Right lung (tissue), 2 donors: ENCODE measurements at regions not wholly inside any gene's neighbourhood (a gene's known extent, or its start where the extent isn't known, plus 50 kb on each side); places are given as distances from the start of the nearest gene placed in this dataset.

Source experiments
- DNase-seq, 2 donors: peaks; one replicate each; pipeline ENCODE4 v3.0.0-alpha.2; 2013

GRCh38 chr4:63505714-63506460 lies 903.4 kb downstream of the TECRL start:
- no peak for DNase-seq

DNA sequence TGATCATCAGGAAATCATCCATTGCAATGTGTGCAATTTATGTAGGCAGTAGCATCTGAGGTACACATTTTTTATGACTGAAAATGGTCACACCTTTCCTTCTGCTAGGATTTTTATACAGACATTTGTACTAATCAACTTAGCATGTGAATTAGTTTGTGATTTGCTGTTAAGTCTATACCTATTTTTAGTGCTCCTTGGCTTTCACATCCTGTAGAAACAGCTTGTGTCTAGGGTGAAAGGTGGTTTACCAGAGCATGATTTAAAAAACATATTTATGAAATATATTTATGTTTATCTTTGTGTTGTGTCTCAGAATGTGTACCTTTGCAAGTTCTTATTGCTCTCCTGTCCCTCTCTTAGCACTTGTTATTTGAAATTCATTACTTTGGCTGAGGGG lies 916.0 kb downstream of the TECRL start:
- DNase-seq, result no peak

- no peak for DNase-seq
These were observed 916.7 kb downstream of the TECRL start for GRCh38 chr4:63492515-63492914.

DNA sequence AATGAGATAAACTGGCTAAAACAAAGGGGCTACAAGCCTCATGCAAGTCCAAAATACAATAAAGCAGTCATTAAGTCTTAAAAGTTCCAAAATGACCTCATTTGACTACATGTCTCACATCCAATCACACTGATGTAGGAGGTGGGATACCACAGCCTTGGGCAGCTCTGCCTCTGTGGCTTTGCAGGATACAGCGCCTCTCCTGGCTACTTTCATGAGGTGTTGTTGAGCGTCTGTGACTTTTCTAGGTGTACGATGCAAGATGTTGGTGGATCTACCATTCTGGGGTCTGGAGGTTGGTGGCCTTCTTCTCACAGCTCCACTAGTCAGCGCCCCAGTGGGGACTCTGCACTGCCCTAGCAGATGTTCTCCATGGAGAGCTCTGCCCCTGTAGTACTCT lies 944.9 kb downstream of the TECRL start:
- no peak for DNase-seq

GRCh38 chr4:63460075-63460474 lies 949.2 kb downstream of the TECRL start:
- DNase-seq, result no peak

DNA sequence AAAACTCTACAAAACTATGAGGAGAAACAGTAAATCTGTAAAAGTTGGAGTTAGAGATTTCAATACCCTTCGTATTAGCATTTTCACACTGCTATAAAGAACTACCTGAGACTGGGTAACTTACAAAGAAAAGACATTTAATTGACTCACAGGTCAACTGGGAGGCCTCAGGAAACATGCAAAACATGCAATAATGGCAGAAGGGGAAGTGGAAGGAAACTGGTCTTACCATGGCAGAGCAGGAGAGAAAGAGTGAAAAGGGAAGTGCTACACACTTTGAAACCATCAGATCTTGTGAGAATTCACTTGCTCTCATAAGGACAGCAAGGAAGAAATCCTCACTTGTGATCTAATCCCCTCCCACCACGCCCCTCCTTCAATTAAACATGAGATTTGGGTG lies 949.9 kb downstream of the TECRL start:
- DNase-seq, result no peak

GRCh38 chr4:63458010-63458409 lies 951.2 kb downstream of the TECRL start:
- DNase-seq, result no peak

DNA sequence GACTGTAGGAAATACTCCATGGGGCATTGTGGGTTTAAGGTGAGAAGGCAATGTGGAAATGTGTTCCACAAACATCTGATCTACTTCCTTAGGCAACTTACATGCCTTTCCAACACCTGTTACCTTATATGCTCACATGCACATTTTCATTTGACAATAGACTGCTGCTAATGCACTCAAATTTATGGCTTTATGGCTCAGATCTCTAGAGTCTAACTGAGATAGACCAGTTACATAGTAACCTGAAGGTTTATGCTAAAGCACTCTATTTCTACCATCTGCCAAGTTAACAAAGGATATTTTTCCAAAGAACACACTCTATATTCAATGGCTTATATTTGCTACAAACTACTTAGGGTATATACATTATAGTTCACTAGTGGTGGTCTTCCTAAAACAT lies 969.0 kb downstream of the TECRL start:
- no peak for DNase-seq

DNA sequence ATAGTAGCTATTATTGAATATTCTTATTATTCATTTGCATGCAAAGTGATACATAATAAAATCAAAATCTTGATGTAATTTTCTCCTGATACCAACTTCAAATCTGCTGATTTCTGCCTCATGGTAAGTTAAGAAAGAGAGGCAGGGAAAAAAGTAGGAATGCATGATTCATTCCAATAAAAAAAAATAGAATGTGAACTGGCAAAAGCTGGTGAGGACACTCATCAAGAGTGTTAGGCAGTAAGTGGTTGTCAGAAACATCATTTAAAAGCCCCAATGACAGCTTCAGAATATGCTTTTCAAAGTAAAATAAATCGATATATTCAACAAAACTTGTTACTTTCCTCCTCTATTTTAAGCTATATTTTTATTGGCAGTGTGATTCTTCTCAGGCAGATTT lies 979.1 kb downstream of the TECRL start:
- no peak for DNase-seq

- no peak for DNase-seq
These were observed 1013.0 kb downstream of the TECRL start for GRCh38 chr4:63396269-63396668.

DNA sequence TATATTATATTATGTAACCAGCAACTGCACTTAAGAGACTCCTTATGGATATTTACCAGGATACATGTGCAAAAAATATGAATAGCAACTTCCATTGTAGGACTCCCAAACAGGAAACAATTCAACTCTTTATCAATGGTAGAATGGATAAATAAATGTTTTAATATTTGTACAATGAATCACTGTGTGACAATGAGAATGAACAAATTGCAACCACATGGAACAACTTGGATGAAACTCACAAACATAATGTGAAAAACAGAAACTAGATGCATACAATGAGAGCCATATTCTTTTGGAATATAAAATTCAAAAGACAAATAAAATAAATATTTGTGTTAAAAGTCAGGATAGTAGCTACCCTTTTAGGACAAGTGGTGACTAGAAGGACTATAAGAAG lies 1015.7 kb downstream of the TECRL start:
- no peak for DNase-seq

DNA sequence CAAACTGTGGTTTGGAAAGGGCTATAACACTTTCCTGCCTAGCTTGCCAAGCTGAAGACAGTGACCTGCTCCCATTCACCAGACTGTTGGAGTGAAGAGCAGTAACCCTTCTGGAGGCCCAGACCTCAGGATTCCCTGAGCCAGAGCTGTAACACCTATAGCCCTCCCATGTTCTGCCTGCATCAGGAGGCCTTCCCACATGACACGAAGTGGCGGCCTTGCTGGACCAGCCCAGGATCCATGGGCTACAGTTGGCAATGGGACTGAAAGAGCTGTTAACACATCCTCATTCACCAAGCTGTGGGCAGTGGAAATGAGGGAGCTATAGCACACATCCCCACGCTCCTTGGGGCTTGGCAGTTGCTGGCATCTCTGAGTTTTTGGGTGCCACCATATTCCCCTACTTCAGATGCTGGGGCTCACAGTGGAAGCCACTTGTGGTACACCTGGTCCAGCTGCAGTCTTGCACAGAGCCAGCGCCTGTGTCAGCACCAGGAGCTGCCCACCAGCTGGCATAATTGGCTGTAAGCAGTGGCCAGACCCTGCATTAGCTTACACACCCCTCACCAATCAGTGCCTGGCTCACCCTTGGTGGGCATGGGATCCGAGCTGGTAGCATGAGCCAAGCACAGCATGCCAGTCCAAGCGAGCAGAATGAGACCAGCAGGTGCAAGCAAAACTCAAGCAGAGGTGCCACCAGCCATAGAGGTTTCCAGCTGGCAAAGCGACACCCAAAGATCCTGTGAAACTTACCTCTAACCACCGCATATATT lies 1029.3 kb downstream of the TECRL start:
- DNase-seq, result no peak

GRCh38 chr4:63371001-63371400 lies 1038.2 kb downstream of the TECRL start:
- DNase-seq, result no peak

DNA sequence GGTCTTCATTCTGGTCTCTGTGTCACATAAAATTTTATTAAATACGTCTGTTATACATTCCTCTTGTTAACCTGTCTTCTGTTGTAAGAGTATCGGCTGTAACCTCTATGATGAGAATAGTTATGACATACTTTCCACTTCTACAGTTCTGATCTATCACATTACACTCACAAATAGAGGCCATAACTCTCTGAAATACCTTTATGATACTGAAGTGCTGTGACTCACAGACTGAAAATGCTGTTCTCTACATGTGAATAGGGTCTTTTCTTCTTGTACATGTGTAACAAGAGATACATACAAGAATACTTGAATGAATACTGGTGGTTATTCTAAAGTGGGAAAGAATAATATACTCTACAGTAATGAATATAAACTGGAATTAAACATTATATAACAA lies 1047.6 kb downstream of the TECRL start:
- DNase-seq, result no peak

DNA sequence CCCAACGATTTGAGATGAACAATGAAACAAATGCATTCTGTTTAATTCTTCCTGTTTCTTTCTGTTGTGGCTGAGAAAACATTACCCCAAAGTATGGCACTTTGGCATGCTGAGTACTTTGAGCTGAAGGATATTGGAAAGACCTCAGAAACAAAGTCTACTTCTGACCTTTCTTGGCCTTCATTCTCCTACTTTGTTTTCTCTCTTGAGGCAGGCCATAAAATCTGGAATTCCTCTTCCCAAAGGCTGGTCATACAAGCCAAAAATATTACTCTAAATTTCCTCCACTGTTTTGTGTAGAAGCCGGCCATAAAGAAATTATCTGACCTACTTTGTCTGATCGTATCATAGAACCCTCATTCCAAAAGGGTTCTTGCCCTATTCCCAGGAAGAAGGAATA lies 1048.2 kb downstream of the TECRL start:
- DNase-seq, result no peak

- DNase-seq, result no peak
These were observed 1059.6 kb downstream of the TECRL start for GRCh38 chr4:63349674-63350025.

- no peak for DNase-seq
These were observed 1060.2 kb downstream of the TECRL start for GRCh38 chr4:63348735-63349673.

DNA sequence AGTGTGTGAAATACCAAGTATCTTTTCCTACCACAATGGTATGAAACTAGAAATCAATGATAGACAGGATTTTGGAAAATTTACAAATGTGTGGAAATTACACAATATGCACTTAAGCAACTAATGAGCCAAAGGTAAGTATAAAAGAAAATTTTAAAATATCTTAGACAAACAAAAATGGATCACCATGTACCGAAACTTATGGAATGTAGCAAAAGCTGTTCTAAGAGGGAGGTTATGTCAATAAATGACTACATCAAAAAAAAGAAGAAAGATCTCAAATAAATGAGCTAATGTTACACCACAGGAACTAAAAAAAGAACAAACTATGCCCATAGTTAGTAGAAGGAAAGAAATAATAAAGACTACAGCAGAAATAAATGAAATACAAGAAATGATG lies 1084.1 kb downstream of the TECRL start:
- DNase-seq, result no peak

DNA sequence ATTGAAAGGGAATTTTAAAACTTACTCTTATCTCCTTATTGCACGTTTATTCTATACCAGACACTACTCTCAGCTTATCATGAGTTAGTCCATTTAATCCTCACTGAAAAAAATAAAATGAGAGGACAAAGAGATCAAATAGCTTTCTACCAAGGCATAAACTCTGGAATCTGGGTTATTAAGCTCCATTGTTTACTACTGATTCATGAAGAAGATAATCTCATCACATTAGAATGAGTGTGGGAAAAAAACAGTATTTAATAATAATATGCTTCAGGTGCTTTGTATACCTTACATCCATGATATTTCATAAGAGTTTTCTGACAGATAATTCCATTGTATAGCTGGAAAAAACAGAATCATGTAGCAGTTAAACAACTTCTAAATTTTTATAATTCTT lies 1092.6 kb downstream of the TECRL start:
- no peak for DNase-seq

DNA sequence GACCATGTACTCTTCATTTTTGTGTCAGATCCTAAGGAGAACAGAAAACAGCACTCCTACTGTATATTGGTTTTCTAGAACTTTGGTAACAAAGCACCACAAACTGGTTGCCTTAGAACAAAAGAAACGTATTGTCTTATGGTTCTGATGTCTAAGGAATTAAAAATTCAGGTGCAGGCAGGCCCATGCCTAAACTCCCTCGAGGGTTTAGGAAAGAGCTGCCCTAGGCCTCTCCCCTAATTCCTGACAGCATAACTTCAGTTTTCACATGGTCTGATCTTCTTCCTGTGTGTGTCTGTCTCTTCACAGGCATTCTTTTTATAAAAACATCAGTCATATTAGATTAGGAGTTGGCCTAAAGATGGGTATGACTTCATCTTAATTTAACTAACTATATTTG lies 1093.6 kb downstream of the TECRL start:
- no peak for DNase-seq

DNA sequence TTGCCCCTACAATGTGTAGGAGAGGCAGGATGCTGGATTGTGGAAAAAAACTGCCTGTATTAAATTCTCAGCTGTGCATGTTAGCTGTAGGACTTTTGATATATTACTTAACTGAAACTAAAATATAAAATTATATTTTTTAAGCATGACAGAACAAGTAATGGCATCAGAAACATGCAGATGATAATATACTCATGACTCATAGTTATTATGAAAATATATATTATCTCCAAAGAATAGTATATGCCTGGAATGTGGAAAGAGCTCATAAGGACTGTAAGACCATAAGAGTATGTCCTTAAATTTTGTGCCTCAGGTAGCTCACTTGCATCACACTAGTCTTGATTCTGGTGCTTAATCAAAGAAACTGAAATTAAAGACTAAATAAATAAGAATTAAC lies 1100.6 kb downstream of the TECRL start:
- DNase-seq, result no peak

GRCh38 chr4:63302792-63303191 lies 1106.5 kb downstream of the TECRL start:
- no peak for DNase-seq

GRCh38 chr4:63302078-63302477 lies 1107.2 kb downstream of the TECRL start:
- no peak for DNase-seq
